ENCODE measurements at regions not wholly inside any gene's neighbourhood (a gene's known extent, or its start where the extent isn't known, plus 50 kb on each side); places are given as distances from the start of the nearest gene placed in this dataset.

GRCh38 chr4:38243388-38244053 is 283.3 kb downstream of the PTTG2 start:
- no peak overlapping the region for H3K4me3 ChIP-seq (ENCODE audit: low read depth, low read length)
- TF ChIP-seq, protein P1, sequence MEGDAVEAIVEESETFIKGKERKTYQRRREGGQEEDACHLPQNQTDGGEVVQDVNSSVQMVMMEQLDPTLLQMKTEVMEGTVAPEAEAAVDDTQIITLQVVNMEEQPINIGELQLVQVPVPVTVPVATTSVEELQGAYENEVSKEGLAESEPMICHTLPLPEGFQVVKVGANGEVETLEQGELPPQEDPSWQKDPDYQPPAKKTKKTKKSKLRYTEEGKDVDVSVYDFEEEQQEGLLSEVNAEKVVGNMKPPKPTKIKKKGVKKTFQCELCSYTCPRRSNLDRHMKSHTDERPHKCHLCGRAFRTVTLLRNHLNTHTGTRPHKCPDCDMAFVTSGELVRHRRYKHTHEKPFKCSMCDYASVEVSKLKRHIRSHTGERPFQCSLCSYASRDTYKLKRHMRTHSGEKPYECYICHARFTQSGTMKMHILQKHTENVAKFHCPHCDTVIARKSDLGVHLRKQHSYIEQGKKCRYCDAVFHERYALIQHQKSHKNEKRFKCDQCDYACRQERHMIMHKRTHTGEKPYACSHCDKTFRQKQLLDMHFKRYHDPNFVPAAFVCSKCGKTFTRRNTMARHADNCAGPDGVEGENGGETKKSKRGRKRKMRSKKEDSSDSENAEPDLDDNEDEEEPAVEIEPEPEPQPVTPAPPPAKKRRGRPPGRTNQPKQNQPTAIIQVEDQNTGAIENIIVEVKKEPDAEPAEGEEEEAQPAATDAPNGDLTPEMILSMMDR (IDR thresholded peaks at IDR 0.05; ENCODE audit: insufficient read depth, low read length, severe bottlenecking), result no peak
- FAIRE-seq, result peak; percentile 95

GRCh38 chr4:38254825-38255224 is 294.6 kb downstream of the PTTG2 start:
- Histone ChIP-seq H3K36me3 (ENCODE audit: control insufficient read depth, insufficient read depth, low read length) (no peaks in the 10 kb centered on the region), H3K27me3 (ENCODE audit: control insufficient read depth, insufficient read depth, low read length) (no peaks in the 10 kb centered on the region), H3K4me3 (ENCODE audit: low read depth, low read length) (no peak overlapping the region)
- TF ChIP-seq, protein P1 (IDR thresholded peaks at IDR 0.05; ENCODE audit: insufficient read depth, low read length, severe bottlenecking), result no peak
- FAIRE-seq (no peak), DNase-seq (ENCODE audit: low read depth) (no peak)

More at GRCh38 chr4:38243388-38244053, 283.3 kb downstream of the PTTG2 start:
- Histone ChIP-seq H3K27me3 (ENCODE audit: control insufficient read depth, insufficient read depth, low read length) (no peaks in the 10 kb centered on the region), H3K36me3 (ENCODE audit: control insufficient read depth, insufficient read depth, low read length) (no peaks in the 10 kb centered on the region)
- no peak for DNase-seq (ENCODE audit: low read depth)

DNA sequence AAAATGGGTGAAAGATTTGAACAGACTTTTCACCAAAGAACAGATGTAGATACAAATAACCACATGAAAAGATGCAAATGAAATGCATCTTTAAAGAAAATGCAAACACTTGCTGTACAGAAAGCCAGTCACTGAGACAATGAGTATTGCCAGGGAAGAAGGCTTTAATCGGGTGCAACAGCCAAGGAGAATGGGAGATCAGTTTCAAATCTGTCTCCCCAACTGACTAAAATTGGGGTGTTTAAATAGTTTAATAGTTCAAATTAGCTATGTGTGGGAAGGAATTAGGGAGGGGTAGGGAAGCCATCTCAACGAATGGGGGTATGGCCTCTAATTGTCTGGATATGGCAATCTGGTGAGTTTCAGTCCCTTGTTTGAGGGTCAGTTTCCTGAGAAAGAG is 295.4 kb downstream of the PTTG2 start:
- TF ChIP-seq, protein P1 (IDR thresholded peaks at IDR 0.05; ENCODE audit: insufficient read depth, low read length, severe bottlenecking), result no peak
- Histone ChIP-seq H3K4me3 (ENCODE audit: low read depth, low read length) (no peak overlapping the region), H3K36me3 (ENCODE audit: control insufficient read depth, insufficient read depth, low read length) (no peaks in the 10 kb centered on the region), H3K27me3 (ENCODE audit: control insufficient read depth, insufficient read depth, low read length) (no peaks in the 10 kb centered on the region)
- no peak for DNase-seq (ENCODE audit: low read depth)
- no peak for FAIRE-seq

- H3K36me3 ChIP-seq (ENCODE audit: control insufficient read depth, insufficient read depth, low read length), result no peaks in the 10 kb centered on the region
- TF ChIP-seq, protein P1 (IDR thresholded peaks at IDR 0.05; ENCODE audit: insufficient read depth, low read length, severe bottlenecking), result no peak
- FAIRE-seq, result no peak
- H3K27me3 ChIP-seq (ENCODE audit: control insufficient read depth, insufficient read depth, low read length), result no peaks in the 10 kb centered on the region
- H3K4me3 ChIP-seq (ENCODE audit: low read depth, low read length), result no peak overlapping the region
- DNase-seq (ENCODE audit: low read depth), result peak; percentile 71
Observed at GRCh38 chr4:38266616-38267015, 306.4 kb downstream of the PTTG2 start.

DNA sequence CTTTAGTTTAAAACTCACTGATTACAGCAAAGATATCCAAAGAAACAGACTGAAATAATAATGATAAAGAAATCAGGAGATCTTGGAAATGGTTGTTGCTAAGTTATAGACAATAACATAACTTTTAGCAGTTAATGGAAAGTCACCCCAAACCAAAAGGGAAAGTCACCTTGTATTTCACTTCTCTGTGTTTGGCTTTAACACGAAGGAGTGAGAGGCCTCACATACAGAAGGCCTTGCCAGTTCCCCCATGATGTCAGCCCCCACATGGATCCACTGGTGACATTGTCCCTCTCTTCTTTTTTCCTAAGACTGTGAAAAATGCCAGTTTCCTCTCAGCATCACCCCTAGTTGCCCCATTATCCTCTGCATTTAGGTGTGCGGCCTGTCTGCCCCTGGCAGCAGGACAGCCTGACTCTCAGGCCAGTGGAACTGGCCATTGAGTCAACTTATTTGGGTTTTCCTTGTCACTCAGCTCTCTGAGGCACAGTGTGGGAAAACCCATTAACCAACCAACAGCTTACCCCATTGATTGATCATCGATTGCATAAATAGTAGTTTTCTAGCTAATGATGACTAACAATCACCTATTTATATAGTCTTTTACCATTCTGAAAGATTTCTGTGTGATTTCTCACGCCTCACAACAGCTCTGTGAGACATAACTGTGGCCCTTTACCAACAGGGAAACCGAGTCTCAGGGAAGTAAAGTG is 308.1 kb downstream of the PTTG2 start:
- no peak overlapping the region for H3K4me3 ChIP-seq (ENCODE audit: low read depth, low read length)
- FAIRE-seq (no peak), DNase-seq (ENCODE audit: low read depth) (no peak)
- no peaks in the 10 kb centered on the region for H3K36me3 ChIP-seq (ENCODE audit: control insufficient read depth, insufficient read depth, low read length)
- TF ChIP-seq, protein P1 (IDR thresholded peaks at IDR 0.05; ENCODE audit: insufficient read depth, low read length, severe bottlenecking), result no peak
- no peaks in the 10 kb centered on the region for H3K27me3 ChIP-seq (ENCODE audit: control insufficient read depth, insufficient read depth, low read length)
